HCT116 (cell line): ENCODE measurements at regions not wholly inside any gene's neighbourhood (a gene's known extent, or its start where the extent isn't known, plus 50 kb on each side); places are given as distances from the start of the nearest gene placed in this dataset.

Experiments used
- ATAC-seq: fragments of 200-7000 bp; cut with Tn5 transposase; 2 replicates; pipeline ENCODE4 v1.9.1; 2020; ENCODE audit warnings: mild to moderate bottlenecking, moderate library complexity
- BruUV-seq: library from RNA; stranded (reverse); fragments of 400-500 nt; replicated peaks from 2 replicates; lab custom pipeline; 2021; lab: Mats Ljungman, UMichigan
- CTCF ChIA-PET: fragments of 300-600 bp; sonication (Branson Sonifier 250); formaldehyde crosslinking; loops from one replicate; lab custom pipeline; 2021; ENCODE audit warnings: antibody characterized with exemption; lab: Charles Lee
- POLR2A ChIA-PET: fragments of 300-600, 350-600 bp; sonication (Branson Sonifier 250); formaldehyde crosslinking; loops from one replicate; lab custom pipeline; 2021; ENCODE audit warnings: antibody characterized with exemption; lab: Charles Lee
- RAD21 ChIA-PET, 2 experiments: fragments of 300-600 bp; sonication (Branson Sonifier 250); formaldehyde crosslinking; loops; one replicate each; lab custom pipeline; 2023; ENCODE audit warnings: low total read pairs in 2 of 2; ENCODE audit not compliant: uncharacterized antibody in 2 of 2, unreplicated experiment in 2 of 2, low non-redundant PET in 1 of 2; lab: Charles Lee
- DNase-seq: peaks from one replicate; pipeline ENCODE4 v3.0.0-alpha.2; 2010; ENCODE audit warnings: low read depth, low spot score
- H2AFZ ChIP-seq: fragments of 200-600 bp; shearing (Covaris generic), sonication (generic); 2 replicates; pipeline ENCODE4 v1.6.1; 2017; ENCODE audit warnings: low read depth, mixed run types, mixed read lengths, antibody characterized with exemption, low read length; ENCODE audit not compliant: poor library complexity, severe bottlenecking
- H3K27ac ChIP-seq: 2 replicates; pipeline ENCODE4 v1.5.1; 2012; ENCODE audit warnings: low read depth, low read length
- H3K27me3 ChIP-seq: fragments of 200-600 bp; sonication (generic); 2 replicates; pipeline ENCODE4 v1.6.1; 2016; ENCODE audit warnings: mixed run types, low read length, mixed read lengths; ENCODE audit not compliant: insufficient read depth
- H3K36me3 ChIP-seq, 2 experiments: fragments of 200-500 bp in 1 of 2; fragments of 200-600 bp in 1 of 2; sonication (Bioruptor generic) in 1 of 2; sonication (generic) in 1 of 2; 2 replicates each; pipeline versions ENCODE4 v1.5.1 to v1.6.1; 2014 to 2016; ENCODE audit warnings: low read length in 2 of 2, inconsistent platforms in 1 of 2, mixed read lengths in 1 of 2, mixed run types in 1 of 2; ENCODE audit not compliant: insufficient read depth in 2 of 2, control insufficient read depth in 1 of 2
- H3K4me1 ChIP-seq, 2 experiments: fragments of 200-600 bp in 1 of 2; sonication (generic) in 1 of 2; 2 replicates each; pipeline versions ENCODE4 v1.5.1 to v1.6.1; 2012 to 2017; ENCODE audit warnings: low read length in 2 of 2, inconsistent platforms in 1 of 2, mild to moderate bottlenecking in 1 of 2, mixed read lengths in 1 of 2, mixed run types in 1 of 2, moderate library complexity in 1 of 2; ENCODE audit not compliant: insufficient read depth in 2 of 2, control insufficient read depth in 1 of 2
- H3K4me2 ChIP-seq: fragments of 200-600 bp; sonication (generic); 2 replicates; pipeline ENCODE4 v1.6.1; 2017; ENCODE audit warnings: mixed run types, low read length, mixed read lengths
- H3K4me3 ChIP-seq, 2 experiments: fragments of 200-600 bp in 1 of 2; sonication (generic) in 1 of 2; replicated peaks in 1 of 2; 2 replicates each; pipeline ENCODE4 v1.5.1; 2011 to 2016; ENCODE audit warnings: low read length in 2 of 2, control low read depth in 1 of 2, low read depth in 1 of 2, mild to moderate bottlenecking in 1 of 2, mixed read lengths in 1 of 2, mixed run types in 1 of 2
- H3K79me2 ChIP-seq: fragments of 200-600 bp; sonication (generic); 2 replicates; pipeline ENCODE4 v1.6.1; 2017; ENCODE audit warnings: mild to moderate bottlenecking, mixed run types, low read length, moderate library complexity, mixed read lengths; ENCODE audit not compliant: insufficient read depth
- H3K9ac ChIP-seq: fragments of 200-600 bp; sonication (generic); 2 replicates; pipeline ENCODE4 v1.6.1; 2016; ENCODE audit warnings: low read length, mixed read lengths
- H3K9me2 ChIP-seq: fragments of 200-600 bp; sonication (generic), shearing (Covaris generic); 2 replicates; pipeline ENCODE4 v1.6.1; 2017; ENCODE audit warnings: mixed run types, mild to moderate bottlenecking, moderate library complexity; ENCODE audit not compliant: insufficient read depth
- H3K9me3 ChIP-seq, 2 experiments: fragments of 200-500 bp in 1 of 2; fragments of 200-600 bp in 1 of 2; sonication (Bioruptor generic) in 1 of 2; sonication (generic) in 1 of 2; 2 replicates each; pipeline ENCODE4 v1.6.1; 2014 to 2017; ENCODE audit warnings: low read length in 2 of 2, mixed read lengths in 2 of 2, inconsistent platforms in 1 of 2, low read depth in 1 of 2, mild to moderate bottlenecking in 1 of 2, mixed run types in 1 of 2, moderate library complexity in 1 of 2; ENCODE audit not compliant: control insufficient read depth in 1 of 2, insufficient read depth in 1 of 2
- H4K20me1 ChIP-seq: fragments of 200-600 bp; sonication (generic), shearing (Covaris generic); 2 replicates; pipeline ENCODE4 v1.6.1; 2017; ENCODE audit warnings: mixed run types, mild to moderate bottlenecking, moderate library complexity; ENCODE audit not compliant: insufficient read depth
- ATF3 ChIP-seq: IDR thresholded peaks from 2 replicates; pipeline ENCODE4 v1.6.1; 2012
- CBX3 ChIP-seq: IDR thresholded peaks from 2 replicates; pipeline ENCODE4 v1.6.1; 2012; ENCODE audit warnings: low read depth
- CEBPB ChIP-seq: IDR thresholded peaks from 2 replicates; pipeline ENCODE4 v1.6.1; 2012; ENCODE audit warnings: low read depth
- CTCF ChIP-seq, 3 experiments: fragments of 200-600 bp in 1 of 3; sonication (generic) in 1 of 3; IDR thresholded peaks in 2 of 3; conservative IDR thresholded peaks in 1 of 3; 2 replicates each; pipeline ENCODE4 v1.5.1; 2012 to 2017; ENCODE audit warnings: low read depth in 2 of 3, low read length in 2 of 3, antibody characterized with exemption in 1 of 3, borderline replicate concordance in 1 of 3, control low read depth in 1 of 3, mild to moderate bottlenecking in 1 of 3, mixed read lengths in 1 of 3, mixed run types in 1 of 3, moderate library complexity in 1 of 3; ENCODE audit not compliant: insufficient read depth in 1 of 3
- EGR1 ChIP-seq: IDR thresholded peaks from 2 replicates; pipeline ENCODE4 v1.6.1; 2012; ENCODE audit warnings: low read depth
- EZH2phosphoT487 ChIP-seq: fragments of 200-600 bp; IDR thresholded peaks from 2 replicates; pipeline ENCODE4 v1.6.1; 2018; ENCODE audit warnings: antibody characterized with exemption, borderline replicate concordance
- FOSL1 ChIP-seq: IDR thresholded peaks from 2 replicates; pipeline ENCODE4 v1.6.1; 2012; ENCODE audit warnings: low read depth
- JUND ChIP-seq: IDR thresholded peaks from 2 replicates; pipeline ENCODE4 v1.6.1; 2012
- POLR2A ChIP-seq: IDR thresholded peaks from 2 replicates; pipeline ENCODE4 v1.7.0; 2011; ENCODE audit warnings: borderline replicate concordance; ENCODE audit not compliant: insufficient read depth, insufficient read length; ENCODE audit errors: extremely low read depth
- POLR2AphosphoS5 ChIP-seq: IDR thresholded peaks from 2 replicates; pipeline ENCODE4 v1.6.1; 2011; ENCODE audit warnings: mild to moderate bottlenecking, low read depth, low read length, moderate library complexity
- RAD21 ChIP-seq: IDR thresholded peaks from 2 replicates; pipeline ENCODE4 v1.6.1; 2012; ENCODE audit warnings: low read depth, mild to moderate bottlenecking
- SIN3A ChIP-seq: IDR thresholded peaks from 2 replicates; pipeline ENCODE4 v1.6.1; 2012; ENCODE audit warnings: low read depth
- SP1 ChIP-seq: IDR thresholded peaks from 2 replicates; pipeline ENCODE4 v1.6.1; 2012; ENCODE audit warnings: low read depth
- YY1 ChIP-seq: IDR thresholded peaks from 2 replicates; pipeline ENCODE4 v1.6.1; 2011; ENCODE audit warnings: low read length, low read depth, moderate library complexity, mild to moderate bottlenecking; ENCODE audit not compliant: insufficient replicate concordance; ENCODE audit errors: extremely low read depth
- ZNF274 ChIP-seq: fragments of 200-500 bp; sonication (Bioruptor generic); IDR thresholded peaks from 2 replicates; pipeline ENCODE4 v1.6.1; 2014; ENCODE audit warnings: mild to moderate bottlenecking, low read depth, low read length, inconsistent platforms
- intact Hi-C: fragments of 100-400 bp; cut with micrococcal nuclease; formaldehyde crosslinking; loops from 2 replicates; pipeline ENCODE4 v1.10.0; 2022
- TF ChIP-seq, protein P1 (sequence below): IDR thresholded peaks from 2 replicates; pipeline ENCODE4 v1.6.1; 2012
- TF ChIP-seq, protein P2 (sequence below): IDR thresholded peaks from 2 replicates; pipeline ENCODE4 v1.6.1; 2011; ENCODE audit warnings: mild to moderate bottlenecking, low read length, moderate library complexity; ENCODE audit not compliant: insufficient replicate concordance; ENCODE audit errors: extremely low read depth

DNA sequence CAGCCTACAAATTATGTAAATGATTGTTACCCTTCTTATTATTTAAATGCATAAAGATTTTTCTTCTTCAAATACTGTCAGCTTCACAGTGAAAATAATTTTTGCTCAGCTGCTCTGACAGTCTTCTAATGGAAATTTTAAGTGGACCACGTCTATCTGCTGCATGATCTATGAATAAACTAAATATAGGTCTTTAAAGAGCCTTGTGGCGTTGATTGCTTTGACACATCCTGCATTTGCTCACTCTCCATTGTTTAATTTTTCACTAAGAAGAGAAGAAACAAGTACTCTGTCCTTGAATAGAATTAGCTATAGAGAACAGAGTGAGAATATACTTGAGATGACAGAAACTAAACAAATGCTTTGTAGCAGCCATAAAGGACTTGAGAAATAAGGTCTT lies 826.1 kb downstream of the MRPL39 start:
- no TSS peak for BruUV-seq
- TF ChIP-seq POLR2AphosphoS5 (no peak), YY1 (no peak), CBX3 (no peak), EGR1 (no peak), JUND (no peak), FOSL1 (no peak), SIN3A (no peak), POLR2A (no peak)
- TF ChIP-seq, protein P1, sequence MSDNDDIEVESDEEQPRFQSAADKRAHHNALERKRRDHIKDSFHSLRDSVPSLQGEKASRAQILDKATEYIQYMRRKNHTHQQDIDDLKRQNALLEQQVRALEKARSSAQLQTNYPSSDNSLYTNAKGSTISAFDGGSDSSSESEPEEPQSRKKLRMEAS: no peak
- H3K27me3 ChIP-seq: no peaks in the 10 kb centered on the region
- ChIA-PET POLR2A (no interaction called here), RAD21 (no interaction called here), CTCF (no interaction called here)
- no peaks in the 10 kb centered on the region for H3K4me1 ChIP-seq
- no peak for ATAC-seq
- no peaks in the 10 kb centered on the region for H3K79me2 ChIP-seq
- DNase-seq: no peak
- H3K9me3 ChIP-seq: peaks cover 10 to 14% of the 10 kb centered on the region in 2 experiments; a peak in 2 of 4 replicates
- H4K20me1 ChIP-seq: no peaks in the 10 kb centered on the region
- intact Hi-C loops: no loop called here
- H3K27ac ChIP-seq: no peak overlapping the region
- no peak overlapping the region for H3K4me3 ChIP-seq
- no peaks in the 10 kb centered on the region for H3K9me2 ChIP-seq
- no peak overlapping the region for H2AFZ ChIP-seq
- no peak overlapping the region for H3K4me2 ChIP-seq
- no peaks in the 10 kb centered on the region for H3K36me3 ChIP-seq
- H3K9ac ChIP-seq: no peak overlapping the region

DNA sequence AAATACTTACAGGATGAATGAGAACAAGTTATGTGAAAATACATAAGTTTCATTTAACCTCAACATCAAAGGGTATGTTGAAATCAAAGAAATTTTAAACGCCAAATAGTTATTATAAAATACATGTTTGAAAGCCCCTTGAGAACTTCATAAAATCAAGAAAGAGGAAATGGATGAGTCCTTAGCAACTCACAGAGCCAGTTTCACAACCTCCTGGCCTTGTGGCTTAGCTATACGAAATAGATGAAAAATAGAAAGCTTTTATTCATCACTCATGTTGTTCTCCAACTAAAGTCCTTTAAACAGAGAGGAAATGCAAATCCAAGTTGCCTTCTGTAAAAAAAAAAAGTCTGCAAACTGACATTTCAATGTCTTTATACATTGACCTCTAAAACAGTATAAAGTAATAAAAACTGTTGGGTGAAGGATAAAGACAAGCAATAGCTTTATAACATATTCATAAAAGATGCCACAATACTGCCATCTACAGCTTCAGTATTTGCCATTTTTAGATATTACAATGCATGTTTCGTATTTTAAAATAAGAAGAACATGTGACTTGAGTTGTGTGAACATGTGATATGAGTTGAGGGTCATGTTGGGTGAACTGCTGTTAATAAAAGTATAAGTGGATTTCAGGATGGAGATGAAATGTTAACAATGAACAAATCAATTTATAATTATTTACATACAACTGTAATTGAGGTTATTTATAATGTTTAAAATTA lies 847.8 kb downstream of the MRPL39 start:
- Histone ChIP-seq H3K36me3 (no peaks in the 10 kb centered on the region), H4K20me1 (no peaks in the 10 kb centered on the region), H3K9ac (no peak overlapping the region), H2AFZ (no peak overlapping the region), H3K4me2 (no peak overlapping the region), H3K9me3 (peaks cover 13 to 33% of the 10 kb centered on the region in 2 experiments; a peak in 3 of 4 replicates), H3K27ac (no peak overlapping the region), H3K9me2 (no peaks in the 10 kb centered on the region), H3K79me2 (no peaks in the 10 kb centered on the region), H3K4me3 (no peak overlapping the region), H3K27me3 (no peaks in the 10 kb centered on the region), H3K4me1 (no peaks in the 10 kb centered on the region)
- no peak for DNase-seq
- ChIA-PET RAD21 (no interaction called here), POLR2A (interaction anchor here (0.6 kb wide), 1 partner anchor 181 kb away, joined by 3 read pairs; no protein-coding TSS in a partner anchor), CTCF (no interaction called here)
- no peak for ATAC-seq
- no TSS peak for BruUV-seq
- intact Hi-C loops: no loop called here
- TF ChIP-seq SP1: no peak
- no peak for TF ChIP-seq EZH2phosphoT487
- no peak for TF ChIP-seq EGR1
- TF ChIP-seq RAD21: no peak
- TF ChIP-seq, protein P2, sequence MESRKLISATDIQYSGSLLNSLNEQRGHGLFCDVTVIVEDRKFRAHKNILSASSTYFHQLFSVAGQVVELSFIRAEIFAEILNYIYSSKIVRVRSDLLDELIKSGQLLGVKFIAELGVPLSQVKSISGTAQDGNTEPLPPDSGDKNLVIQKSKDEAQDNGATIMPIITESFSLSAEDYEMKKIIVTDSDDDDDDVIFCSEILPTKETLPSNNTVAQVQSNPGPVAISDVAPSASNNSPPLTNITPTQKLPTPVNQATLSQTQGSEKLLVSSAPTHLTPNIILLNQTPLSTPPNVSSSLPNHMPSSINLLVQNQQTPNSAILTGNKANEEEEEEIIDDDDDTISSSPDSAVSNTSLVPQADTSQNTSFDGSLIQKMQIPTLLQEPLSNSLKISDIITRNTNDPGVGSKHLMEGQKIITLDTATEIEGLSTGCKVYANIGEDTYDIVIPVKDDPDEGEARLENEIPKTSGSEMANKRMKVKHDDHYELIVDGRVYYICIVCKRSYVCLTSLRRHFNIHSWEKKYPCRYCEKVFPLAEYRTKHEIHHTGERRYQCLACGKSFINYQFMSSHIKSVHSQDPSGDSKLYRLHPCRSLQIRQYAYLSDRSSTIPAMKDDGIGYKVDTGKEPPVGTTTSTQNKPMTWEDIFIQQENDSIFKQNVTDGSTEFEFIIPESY: no peak
- no peak for TF ChIP-seq CTCF (IDR thresholded peaks at IDR 0.05 in 2 of 3, conservative IDR thresholded peaks at IDR 0.05 in 1 of 3; ENCODE audit: borderline replicate concordance in 1 of 3, insufficient read depth in 1 of 3, low read depth in 2 of 3, low read length in 2 of 3)
- TF ChIP-seq ATF3: no peak
- no peak for TF ChIP-seq CEBPB
- TF ChIP-seq CBX3: no peak
- TF ChIP-seq ZNF274: no peak
- no peak for TF ChIP-seq SIN3A
